Mesendoderm (in vitro differentiated cells): ENCODE measurements at regions not wholly inside any gene's neighbourhood (a gene's known extent, or its start where the extent isn't known, plus 50 kb on each side); places are given as distances from the start of the nearest gene placed in this dataset.

Source experiments
- DNase-seq: peaks from one replicate; pipeline ENCODE4 v3.0.0; 2013
- H2AK5ac ChIP-seq: 2 replicates; pipeline ENCODE4 v1.6.1; 2013; ENCODE audit warnings: low read length, inconsistent platforms
- H2BK120ac ChIP-seq: 2 replicates; pipeline ENCODE4 v1.6.1; 2013; ENCODE audit warnings: low read depth, mild to moderate bottlenecking, low read length, moderate library complexity, mixed read lengths
- H2BK15ac ChIP-seq: replicated peaks from 2 replicates; pipeline ENCODE4 v1.6.1; 2013; ENCODE audit warnings: low read depth, mild to moderate bottlenecking, moderate library complexity
- H2BK5ac ChIP-seq: 2 replicates; pipeline ENCODE4 v1.6.1; 2013; ENCODE audit warnings: low read length, inconsistent platforms
- H3K18ac ChIP-seq: 2 replicates; pipeline ENCODE4 v1.6.1; 2013; ENCODE audit warnings: mild to moderate bottlenecking, low read length, mixed read lengths
- H3K23ac ChIP-seq: one replicate; pipeline ENCODE4 v1.6.1; 2013; ENCODE audit warnings: low read length
- H3K27ac ChIP-seq: 2 replicates; pipeline ENCODE4 v1.5.1; 2013; ENCODE audit warnings: low read depth, mild to moderate bottlenecking, inconsistent platforms, low read length, moderate library complexity
- H3K27me3 ChIP-seq: 2 replicates; pipeline ENCODE4 v1.6.1; 2013; ENCODE audit warnings: low read length, control low read depth, mild to moderate bottlenecking, inconsistent platforms; ENCODE audit not compliant: insufficient read depth, poor library complexity
- H3K36me3 ChIP-seq: 2 replicates; pipeline ENCODE4 v1.6.1; 2013; ENCODE audit warnings: low read length, inconsistent platforms; ENCODE audit not compliant: control insufficient read depth, insufficient read depth
- H3K4ac ChIP-seq: one replicate; pipeline ENCODE4 v1.6.1; 2013; ENCODE audit warnings: low read depth, mild to moderate bottlenecking, low read length, moderate library complexity
- H3K4me1 ChIP-seq: 2 replicates; pipeline ENCODE4 v1.6.1; 2013; ENCODE audit warnings: low read depth, low read length, inconsistent platforms; ENCODE audit not compliant: control insufficient read depth
- H3K4me2 ChIP-seq: 2 replicates; pipeline ENCODE4 v1.6.1; 2013; ENCODE audit warnings: low read length
- H3K4me3 ChIP-seq: 2 replicates; pipeline ENCODE4 v1.5.1; 2013; ENCODE audit warnings: mild to moderate bottlenecking, low read length
- H3K56ac ChIP-seq: one replicate; pipeline ENCODE4 v1.6.1; 2013; ENCODE audit warnings: low read length
- H3K79me1 ChIP-seq: 2 replicates; pipeline ENCODE4 v1.6.1; 2013; ENCODE audit warnings: low read length, inconsistent platforms
- H3K79me2 ChIP-seq: 2 replicates; pipeline ENCODE4 v1.6.1; 2013; ENCODE audit warnings: mild to moderate bottlenecking, low read length; ENCODE audit not compliant: control insufficient read depth, insufficient read depth
- H3K9ac ChIP-seq: 2 replicates; pipeline ENCODE4 v1.6.1; 2013; ENCODE audit warnings: low read length, inconsistent platforms
- H4K5ac ChIP-seq: one replicate; pipeline ENCODE4 v1.6.1; 2013; ENCODE audit warnings: low read length
- H4K8ac ChIP-seq: one replicate; pipeline ENCODE4 v1.6.1; 2013; ENCODE audit warnings: low read depth, mild to moderate bottlenecking, control low read depth, low read length, moderate library complexity
- WGBS: extraction: QIAGEN DNeasy Blood & Tissue Kit; methylation state at CpG from one replicate; pipeline ENCODE4 v1.1.7; 2013; ENCODE audit warnings: low lambda C conversion rate, missing lambda C conversion rate; ENCODE audit not compliant: insufficient coverage; ENCODE audit errors: extremely low coverage; 5-methylcytosine and 5-hydroxymethylcytosine counted together

- DNase-seq, result peak; percentile 57
- Histone ChIP-seq H3K27ac (no peak overlapping the region), H2BK5ac (no peak overlapping the region), H2BK120ac (no peak overlapping the region), H2AK5ac (no peak overlapping the region), H4K5ac (no peak overlapping the region), H3K4me3 (no peak overlapping the region), H3K56ac (peak overlapping the region; percentile 25), H3K79me1 (no peaks in the 10 kb centered on the region), H3K4me1 (no peaks in the 10 kb centered on the region), H3K23ac (no peak overlapping the region), H3K79me2 (no peaks in the 10 kb centered on the region), H3K18ac (no peak overlapping the region), H4K8ac (no peak overlapping the region), H2BK15ac (no peak overlapping the region), H3K4ac (no peak overlapping the region), H3K36me3 (no peaks in the 10 kb centered on the region), H3K9ac (no peak overlapping the region), H3K27me3 (no peaks in the 10 kb centered on the region), H3K4me2 (no peak overlapping the region)
- no CpG with 5 or more reads among the region's 9 CpGs for WGBS
These were observed 158.8 kb upstream of the PJA1 start for GRCh38 chrX:69323786-69324720.

GRCh38 chrX:69321789-69322188 is 156.5 kb upstream of the PJA1 start:
- H4K5ac ChIP-seq, result no peak overlapping the region
- no peaks in the 10 kb centered on the region for H3K36me3 ChIP-seq
- H2AK5ac ChIP-seq, result no peak overlapping the region
- no peak overlapping the region for H3K56ac ChIP-seq
- no peak overlapping the region for H3K4me3 ChIP-seq
- WGBS, result no CpG with 5 or more reads among the region's 3 CpGs
- DNase-seq, result no peak
- no peak overlapping the region for H3K18ac ChIP-seq
- H2BK120ac ChIP-seq, result no peak overlapping the region
- no peak overlapping the region for H3K27ac ChIP-seq
- H4K8ac ChIP-seq, result no peak overlapping the region
- no peak overlapping the region for H2BK15ac ChIP-seq
- H3K23ac ChIP-seq, result no peak overlapping the region
- no peaks in the 10 kb centered on the region for H3K4me1 ChIP-seq
- H3K79me1 ChIP-seq, result no peaks in the 10 kb centered on the region
- no peak overlapping the region for H2BK5ac ChIP-seq
- H3K4me2 ChIP-seq, result no peak overlapping the region
- no peak overlapping the region for H3K4ac ChIP-seq
- no peaks in the 10 kb centered on the region for H3K79me2 ChIP-seq
- no peak overlapping the region for H3K9ac ChIP-seq
- H3K27me3 ChIP-seq, result no peaks in the 10 kb centered on the region

DNA sequence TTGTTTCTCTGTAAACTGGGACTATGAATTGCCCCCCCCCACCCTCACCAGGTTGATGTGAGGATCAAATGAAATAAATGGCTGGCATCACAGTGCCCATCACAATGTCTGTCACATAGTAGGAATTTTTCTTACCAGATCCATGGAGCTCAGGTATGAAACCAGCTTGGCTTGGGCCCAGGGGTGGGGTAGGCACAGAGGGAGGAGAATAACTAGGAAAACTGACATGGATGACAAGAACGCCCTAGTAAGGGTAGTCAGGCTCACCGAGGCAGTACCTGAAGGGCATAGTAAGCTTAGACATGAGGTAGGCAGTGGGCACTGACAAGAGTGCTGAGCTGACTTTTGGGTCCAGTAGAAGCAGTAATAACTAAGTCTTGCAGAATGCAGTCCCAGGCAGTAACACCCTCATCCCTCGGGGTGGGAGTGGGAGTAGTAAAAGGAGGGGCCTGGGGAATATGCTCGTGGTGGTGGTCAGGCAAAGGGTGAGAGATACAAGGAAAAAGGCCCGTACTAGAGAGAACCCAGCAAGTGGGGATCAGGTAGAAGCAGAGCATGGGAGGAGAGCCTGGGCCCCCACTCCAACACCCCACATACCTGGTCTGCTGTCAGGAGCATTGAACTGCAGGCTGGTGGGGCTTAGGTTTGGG is 155.9 kb upstream of the PJA1 start:
- Histone ChIP-seq H3K36me3 (no peaks in the 10 kb centered on the region), H3K79me1 (no peaks in the 10 kb centered on the region), H2BK120ac (no peak overlapping the region), H3K27ac (no peak overlapping the region), H3K9ac (no peak overlapping the region), H3K23ac (no peak overlapping the region), H3K79me2 (no peaks in the 10 kb centered on the region), H2BK15ac (no peak overlapping the region), H4K8ac (no peak overlapping the region), H4K5ac (no peak overlapping the region), H3K27me3 (no peaks in the 10 kb centered on the region), H3K4me1 (no peaks in the 10 kb centered on the region), H3K4ac (no peak overlapping the region), H3K18ac (no peak overlapping the region), H3K56ac (no peak overlapping the region), H2BK5ac (no peak overlapping the region), H3K4me3 (no peak overlapping the region), H3K4me2 (no peak overlapping the region), H2AK5ac (no peak overlapping the region)
- no peak for DNase-seq
- no CpG with 5 or more reads among the region's 5 CpGs for WGBS

GRCh38 chrX:69320116-69320515 is 154.9 kb upstream of the PJA1 start:
- Histone ChIP-seq H2BK15ac (no peak overlapping the region), H2BK120ac (no peak overlapping the region), H3K56ac (no peak overlapping the region), H3K4ac (no peak overlapping the region), H2AK5ac (no peak overlapping the region), H3K23ac (no peak overlapping the region), H2BK5ac (no peak overlapping the region), H3K4me2 (no peak overlapping the region), H4K8ac (no peak overlapping the region), H3K27me3 (no peaks in the 10 kb centered on the region), H3K9ac (no peak overlapping the region), H3K79me2 (no peaks in the 10 kb centered on the region), H3K18ac (no peak overlapping the region), H3K4me1 (no peaks in the 10 kb centered on the region), H3K36me3 (no peaks in the 10 kb centered on the region), H3K27ac (no peak overlapping the region), H3K4me3 (no peak overlapping the region), H3K79me1 (no peaks in the 10 kb centered on the region), H4K5ac (no peak overlapping the region)
- DNase-seq, result no peak
- no CpG with 5 or more reads among the region's 1 CpG for WGBS

GRCh38 chrX:69319376-69319775 is 154.1 kb upstream of the PJA1 start:
- Histone ChIP-seq H2AK5ac (no peak overlapping the region), H2BK15ac (no peak overlapping the region)
- no CpG with 5 or more reads among the region's 7 CpGs for WGBS

More at GRCh38 chrX:69319376-69319775, 154.1 kb upstream of the PJA1 start:
- Histone ChIP-seq H3K27ac (no peak overlapping the region), H4K5ac (no peak overlapping the region), H3K79me2 (no peaks in the 10 kb centered on the region), H3K4ac (no peak overlapping the region), H3K4me3 (no peak overlapping the region), H3K18ac (no peak overlapping the region), H3K23ac (no peak overlapping the region), H3K9ac (no peak overlapping the region), H4K8ac (no peak overlapping the region), H2BK120ac (no peak overlapping the region), H3K79me1 (no peaks in the 10 kb centered on the region), H3K4me2 (no peak overlapping the region), H3K56ac (no peak overlapping the region), H3K27me3 (no peaks in the 10 kb centered on the region), H3K36me3 (no peaks in the 10 kb centered on the region), H3K4me1 (peaks cover 2% of the 10 kb centered on the region), H2BK5ac (no peak overlapping the region)
- no peak for DNase-seq
